ENCODE measurements at regions not wholly inside any gene's neighbourhood (a gene's known extent, or its start where the extent isn't known, plus 50 kb on each side); places are given as distances from the start of the nearest gene placed in this dataset.

- DNase-seq, result no peak
Observed at GRCh38 chr14:71363946-71364925, 457.0 kb downstream of the PCNX1 start.

GRCh38 chr14:71365361-71365760 lies 458.1 kb downstream of the PCNX1 start:
- DNase-seq, result no peak

GRCh38 chr14:71366861-71367260 lies 459.6 kb downstream of the PCNX1 start:
- no peak for DNase-seq

GRCh38 chr14:71371711-71372396 lies 464.6 kb downstream of the PCNX1 start:
- DNase-seq, result peak; percentile 81

GRCh38 chr14:71372411-71372838 lies 465.2 kb downstream of the PCNX1 start:
- no peak for DNase-seq

GRCh38 chr14:71373773-71374172 lies 466.5 kb downstream of the PCNX1 start:
- DNase-seq, result peak; percentile 7

GRCh38 chr14:71374989-71375388 lies 467.7 kb downstream of the PCNX1 start:
- no peak for DNase-seq

GRCh38 chr14:71377099-71377498 lies 469.8 kb downstream of the PCNX1 start:
- no peak for DNase-seq

- no peak for DNase-seq
Observed at GRCh38 chr14:71380271-71380670, 473.0 kb downstream of the PCNX1 start.

- no peak for DNase-seq
Observed at GRCh38 chr14:71381814-71382213, 474.6 kb downstream of the PCNX1 start.

- no peak for DNase-seq
Observed at GRCh38 chr14:71382315-71382714, 475.1 kb downstream of the PCNX1 start.

- DNase-seq, result no peak
Observed at GRCh38 chr14:71383510-71383909, 476.3 kb downstream of the PCNX1 start.

- DNase-seq, result no peak
Observed at GRCh38 chr14:71384007-71384845, 477.0 kb downstream of the PCNX1 start.

- peak; percentile 16 for DNase-seq
Observed at GRCh38 chr14:71387753-71388152, 480.5 kb downstream of the PCNX1 start.

GRCh38 chr14:71388336-71388735 lies 481.1 kb downstream of the PCNX1 start:
- no peak for DNase-seq

- DNase-seq, result no peak
Observed at GRCh38 chr14:71388862-71389261, 481.6 kb downstream of the PCNX1 start.

- no peak for DNase-seq
Observed at GRCh38 chr14:71394386-71394785, 487.1 kb downstream of the PCNX1 start.

GRCh38 chr14:71395151-71395604 lies 487.9 kb downstream of the PCNX1 start:
- peak; percentile 51 for DNase-seq

GRCh38 chr14:71395636-71396035 lies 488.4 kb downstream of the PCNX1 start:
- DNase-seq, result no peak

- no peak for DNase-seq
Observed at GRCh38 chr14:71396050-71396677, 488.9 kb downstream of the PCNX1 start.

GRCh38 chr14:71397371-71397770 lies 490.1 kb downstream of the PCNX1 start:
- no peak for DNase-seq

- DNase-seq, result peak; percentile 26
Observed at GRCh38 chr14:71398450-71398849, 491.2 kb downstream of the PCNX1 start.

Measured in activated CD4-positive, alpha-beta T cell treated with anti-CD3 and anti-CD28 coated beads, Interleukin-2, amount 50 U/mL, for 16 hours (primary cell).